Immature natural killer cell (primary cell): ENCODE measurements at regions not wholly inside any gene's neighbourhood (a gene's known extent, or its start where the extent isn't known, plus 50 kb on each side); places are given as distances from the start of the nearest gene placed in this dataset.

ENCODE experiments used
- DNase-seq, 3 donors: peaks; one replicate each; pipeline ENCODE4 v3.0.0; 2022; ENCODE audit warnings: mixed read lengths in 1 of 3
- H3K27ac Mint-ChIP-seq, 6 donors: one replicate each; pipeline ENCODE4 v1.8.0; 2020; ENCODE audit warnings: mixed read lengths in 6 of 6, mild to moderate bottlenecking in 5 of 6, inconsistent platforms in 4 of 6, moderate library complexity in 3 of 6
- H3K27me3 Mint-ChIP-seq, 3 donors: one replicate each; pipeline ENCODE4 v1.8.0; 2020 to 2021; ENCODE audit warnings: low read depth in 3 of 3, mild to moderate bottlenecking in 3 of 3, mixed read lengths in 3 of 3, moderate library complexity in 3 of 3, inconsistent platforms in 1 of 3
- H3K36me3 Mint-ChIP-seq, 3 donors: one replicate each; pipeline ENCODE4 v1.8.0; 2020; ENCODE audit warnings: mixed read lengths in 3 of 3, inconsistent platforms in 2 of 3, mild to moderate bottlenecking in 2 of 3
- H3K4me1 Mint-ChIP-seq, 2 donors: one replicate each; pipeline ENCODE4 v1.8.0; 2020; ENCODE audit warnings: inconsistent platforms in 2 of 2, mild to moderate bottlenecking in 2 of 2, mixed read lengths in 2 of 2, moderate library complexity in 1 of 2
- H3K4me3 Mint-ChIP-seq, 5 donors: one replicate each; pipeline ENCODE4 v1.8.0; 2020; ENCODE audit warnings: mild to moderate bottlenecking in 5 of 5, mixed read lengths in 5 of 5, inconsistent platforms in 3 of 5, moderate library complexity in 3 of 5
- H3K9me3 Mint-ChIP-seq, 6 donors: one replicate each; pipeline ENCODE4 v1.8.0; 2020; ENCODE audit warnings: mild to moderate bottlenecking in 6 of 6, mixed read lengths in 6 of 6, inconsistent platforms in 4 of 6, moderate library complexity in 3 of 6

DNA sequence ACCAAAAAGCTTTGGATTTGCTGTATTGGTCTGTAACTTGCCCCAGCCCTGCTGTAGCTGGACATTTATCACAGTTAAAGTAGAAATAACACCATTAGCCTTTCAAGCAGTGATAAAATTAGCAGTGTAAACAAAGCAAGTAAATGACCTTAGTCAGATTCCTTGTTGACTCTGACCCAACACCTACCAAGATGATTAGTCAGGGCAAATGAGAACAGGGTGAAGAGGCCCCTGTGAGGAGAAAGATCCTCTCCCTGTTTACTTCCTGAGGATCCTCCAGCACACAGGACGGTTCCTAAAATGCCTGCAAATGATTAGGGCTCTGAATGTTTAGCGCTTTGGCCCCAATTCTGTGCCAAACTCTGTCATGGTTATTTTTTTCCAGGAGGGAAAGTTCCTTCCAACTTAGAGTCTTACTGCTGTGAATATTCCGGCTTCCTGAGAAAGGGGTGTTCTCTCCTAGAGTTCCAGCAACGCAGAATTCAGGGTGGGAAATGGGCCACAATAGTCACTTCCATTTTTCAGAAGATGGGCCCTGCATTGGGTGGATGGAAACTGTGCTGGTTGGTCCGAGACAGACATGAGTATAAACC, 259.0 kb upstream of the MYOCD start:
- Mint-ChIP-seq H3K27me3 (peaks cover 0 to 2% (median 2%) of the 10 kb centered on the region in 3 donors), H3K27ac (no peak overlapping the region), H3K4me1 (no peaks in the 10 kb centered on the region), H3K4me3 (no peak overlapping the region), H3K9me3 (peaks cover 5 to 17% (median 7%) of the 10 kb centered on the region in 6 donors), H3K36me3 (no peaks in the 10 kb centered on the region)
- no peak for DNase-seq

DNA sequence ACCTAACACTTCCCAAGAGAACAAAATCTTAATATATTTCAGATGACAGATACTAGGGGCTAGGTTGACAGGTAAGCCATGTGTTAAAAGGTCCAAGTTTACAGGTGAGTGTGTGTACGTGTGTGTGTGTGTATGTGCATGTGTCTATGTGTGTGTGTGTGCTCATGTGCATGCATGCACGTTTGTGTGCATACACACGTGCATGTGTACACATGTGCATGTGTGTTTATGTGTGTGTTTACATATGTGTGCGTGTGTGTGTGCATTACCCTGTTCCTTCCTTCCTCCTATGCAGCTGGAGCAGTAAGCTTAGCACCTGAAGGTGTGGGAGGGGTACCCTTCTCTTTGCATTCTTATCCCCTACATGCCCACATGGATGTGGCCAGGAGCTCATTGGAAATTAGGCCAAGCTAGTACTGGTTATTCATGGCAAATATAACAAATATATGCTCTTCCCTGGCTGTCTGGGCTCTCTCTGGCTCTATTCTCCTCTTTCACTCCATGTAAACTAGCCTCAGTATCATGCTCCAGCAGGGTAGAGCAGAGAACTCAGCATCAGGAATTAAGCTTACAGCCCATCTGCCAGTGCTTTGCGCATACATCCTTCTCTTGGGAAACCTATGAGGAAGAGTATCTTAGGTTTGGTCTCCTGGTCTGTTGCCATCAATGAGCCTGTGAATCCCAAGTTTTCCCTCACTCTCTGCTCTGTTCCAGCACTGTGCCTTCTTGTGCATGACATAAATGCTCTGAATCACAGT, 258.0 kb upstream of the MYOCD start:
- H3K4me1 Mint-ChIP-seq, result no peaks in the 10 kb centered on the region
- no peak overlapping the region for H3K27ac Mint-ChIP-seq
- H3K27me3 Mint-ChIP-seq, result peaks cover 0 to 3% (median 2%) of the 10 kb centered on the region in 3 donors
- DNase-seq, result no peak
- H3K36me3 Mint-ChIP-seq, result no peaks in the 10 kb centered on the region
- no peak overlapping the region for H3K4me3 Mint-ChIP-seq
- peaks cover 7 to 20% (median 9%) of the 10 kb centered on the region in 6 donors for H3K9me3 Mint-ChIP-seq

GRCh38 chr17:12409082-12409481, 256.6 kb upstream of the MYOCD start:
- peaks cover 7 to 23% (median 11%) of the 10 kb centered on the region in 6 donors for H3K9me3 Mint-ChIP-seq
- H3K4me3 Mint-ChIP-seq, result no peak overlapping the region
- H3K27ac Mint-ChIP-seq, result no peak overlapping the region
- H3K36me3 Mint-ChIP-seq, result no peaks in the 10 kb centered on the region
- H3K27me3 Mint-ChIP-seq, result peaks cover 0 to 3% (median 3%) of the 10 kb centered on the region in 3 donors
- H3K4me1 Mint-ChIP-seq, result no peaks in the 10 kb centered on the region
- DNase-seq, result no peak

- peaks cover 4 to 23% (median 10%) of the 10 kb centered on the region in 6 donors for H3K9me3 Mint-ChIP-seq
- H3K27ac Mint-ChIP-seq, result no peak overlapping the region
- peaks cover 0 to 3% (median 3%) of the 10 kb centered on the region in 3 donors for H3K27me3 Mint-ChIP-seq
- no peaks in the 10 kb centered on the region for H3K36me3 Mint-ChIP-seq
- no peak for DNase-seq
- no peaks in the 10 kb centered on the region for H3K4me1 Mint-ChIP-seq
- no peak overlapping the region for H3K4me3 Mint-ChIP-seq
These were observed 255.0 kb upstream of the MYOCD start for GRCh38 chr17:12410717-12411116.

DNA sequence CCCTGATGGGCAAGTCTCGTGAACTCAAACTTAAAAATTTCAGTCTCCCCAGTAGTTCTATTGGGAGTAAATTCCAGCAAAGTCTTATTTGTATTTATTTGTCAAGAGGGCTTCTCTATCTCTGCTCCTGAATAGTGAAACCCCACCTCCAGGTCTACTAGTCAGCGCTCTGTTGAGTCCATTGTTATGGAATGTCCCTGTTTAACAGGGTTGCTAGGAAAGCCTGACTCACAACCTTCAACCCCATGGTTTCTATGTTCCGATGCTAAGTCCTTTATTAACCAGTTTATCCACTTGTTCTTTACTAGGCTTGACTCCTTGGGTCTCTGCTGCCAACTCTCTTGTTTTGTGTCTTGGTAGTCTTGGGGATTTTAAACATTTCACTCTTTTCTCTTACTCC, 250.7 kb upstream of the MYOCD start:
- H3K9me3 Mint-ChIP-seq, result peaks cover 2 to 51% (median 10%) of the 10 kb centered on the region in 6 donors
- DNase-seq, result no peak
- no peaks in the 10 kb centered on the region for H3K4me1 Mint-ChIP-seq
- H3K27ac Mint-ChIP-seq, result no peak overlapping the region
- H3K4me3 Mint-ChIP-seq, result no peak overlapping the region
- H3K27me3 Mint-ChIP-seq, result peaks cover 0 to 3% (median 3%) of the 10 kb centered on the region in 3 donors
- H3K36me3 Mint-ChIP-seq, result no peaks in the 10 kb centered on the region

DNA sequence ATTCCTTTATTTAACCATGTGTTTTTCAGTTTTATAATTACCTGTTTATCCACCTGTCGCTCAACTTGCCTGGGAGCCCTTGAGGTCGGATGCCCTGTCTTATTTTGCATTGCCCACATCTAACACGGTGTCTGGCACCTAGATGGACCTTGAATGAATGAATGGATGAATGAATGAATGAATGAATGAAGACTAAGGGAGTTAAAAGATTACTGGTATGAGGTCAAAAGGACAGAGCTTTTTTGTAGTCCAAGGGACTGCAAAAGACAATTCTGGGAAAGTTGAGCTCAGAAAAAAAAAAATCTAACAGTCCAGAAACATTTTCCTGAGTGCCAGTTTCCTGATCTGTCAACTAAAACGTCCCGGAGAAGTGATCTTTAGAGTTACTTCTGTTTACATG, 244.6 kb upstream of the MYOCD start:
- Mint-ChIP-seq H3K4me3 (no peak overlapping the region), H3K27me3 (peaks cover 0 to 3% (median 2%) of the 10 kb centered on the region in 3 donors), H3K36me3 (no peaks in the 10 kb centered on the region), H3K4me1 (no peaks in the 10 kb centered on the region), H3K27ac (no peak overlapping the region), H3K9me3 (peaks cover 8 to 61% (median 18%) of the 10 kb centered on the region in 6 donors)
- DNase-seq, result no peak

GRCh38 chr17:12421646-12422306, 243.9 kb upstream of the MYOCD start:
- Mint-ChIP-seq H3K27me3 (peaks cover 0 to 3% (median 2%) of the 10 kb centered on the region in 3 donors), H3K36me3 (no peaks in the 10 kb centered on the region), H3K9me3 (peaks cover 8 to 54% (median 19%) of the 10 kb centered on the region in 6 donors), H3K4me3 (no peak overlapping the region), H3K4me1 (no peaks in the 10 kb centered on the region), H3K27ac (no peak overlapping the region)
- no peak for DNase-seq

DNA sequence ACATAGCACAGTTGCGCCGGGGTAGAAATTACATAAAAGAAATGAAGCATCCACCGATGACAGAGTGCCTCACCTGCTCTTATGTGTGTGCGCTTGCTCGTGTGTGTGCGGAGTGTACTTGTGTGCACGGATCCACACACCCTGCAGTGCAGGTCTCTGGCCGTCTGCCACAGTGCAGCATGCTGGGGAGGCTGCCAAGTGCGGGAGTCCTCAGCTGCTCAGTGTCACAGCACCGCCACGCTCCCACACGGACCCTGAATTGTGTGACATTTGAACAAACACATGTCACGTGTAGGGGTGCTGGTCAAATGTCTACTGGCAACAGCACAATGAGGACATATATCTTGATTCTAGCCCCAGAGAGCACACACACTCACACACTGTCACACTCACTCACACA, 243.0 kb upstream of the MYOCD start:
- H3K27me3 Mint-ChIP-seq, result peaks cover 0 to 3% (median 2%) of the 10 kb centered on the region in 3 donors
- no peak overlapping the region for H3K4me3 Mint-ChIP-seq
- peaks cover 8 to 45% (median 19%) of the 10 kb centered on the region in 6 donors for H3K9me3 Mint-ChIP-seq
- no peak overlapping the region for H3K27ac Mint-ChIP-seq
- no peaks in the 10 kb centered on the region for H3K4me1 Mint-ChIP-seq
- no peak for DNase-seq
- H3K36me3 Mint-ChIP-seq, result no peaks in the 10 kb centered on the region

DNA sequence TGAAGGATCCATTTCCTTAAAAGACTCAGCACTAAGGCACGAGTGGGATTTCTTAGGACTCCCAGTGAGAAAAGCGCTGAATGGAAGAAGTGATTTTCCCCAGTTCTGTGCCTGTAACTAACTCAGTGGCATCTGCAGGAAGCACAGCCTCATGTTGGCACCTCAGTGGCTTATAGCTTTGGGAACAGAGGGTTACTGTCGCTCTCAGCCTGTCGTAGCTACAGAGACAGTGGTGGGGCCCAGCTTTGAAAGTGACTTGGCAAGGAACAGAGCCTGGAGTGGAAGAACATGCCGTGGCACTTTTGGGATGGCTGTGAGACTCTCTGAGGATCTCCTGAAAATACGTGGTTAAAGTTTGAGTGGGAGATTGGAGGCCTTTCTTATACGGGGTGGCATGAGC, 242.4 kb upstream of the MYOCD start:
- no peaks in the 10 kb centered on the region for H3K36me3 Mint-ChIP-seq

DNA sequence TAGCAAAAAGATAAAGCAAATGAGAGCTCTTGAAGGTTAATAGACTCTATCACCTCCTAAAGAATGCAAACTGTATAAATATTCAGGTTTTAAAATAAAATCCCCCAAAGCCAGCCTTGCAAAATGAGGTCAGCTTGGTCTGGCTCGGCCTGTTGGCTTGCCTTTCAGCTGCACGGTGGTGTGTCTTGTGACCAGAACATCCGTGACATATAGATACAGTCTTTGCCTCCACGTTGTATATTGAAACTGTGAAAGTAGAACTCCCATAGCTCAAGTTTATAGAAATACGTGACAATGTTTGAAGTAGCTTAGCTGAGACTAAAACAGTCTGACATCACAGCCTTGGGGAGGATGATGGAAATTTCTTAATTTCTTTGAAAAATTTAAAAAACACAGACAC, 236.6 kb upstream of the MYOCD start:
- Mint-ChIP-seq H3K27me3 (peaks cover 0 to 2% (median 0%) of the 10 kb centered on the region in 3 donors), H3K27ac (no peak overlapping the region), H3K4me1 (no peaks in the 10 kb centered on the region), H3K36me3 (peaks cover under 1 to 3% (median 2%) of the 10 kb centered on the region in 3 donors), H3K4me3 (no peak overlapping the region), H3K9me3 (peaks cover 4 to 39% (median 14%) of the 10 kb centered on the region in 6 donors)
- no peak for DNase-seq

More for the DNA sequence above, 242.4 kb upstream of the MYOCD start:
- Mint-ChIP-seq H3K27me3 (peaks cover 0 to 5% (median 2%) of the 10 kb centered on the region in 3 donors), H3K9me3 (peaks cover 8 to 38% (median 17%) of the 10 kb centered on the region in 6 donors), H3K27ac (no peak overlapping the region), H3K4me3 (no peak overlapping the region), H3K4me1 (no peaks in the 10 kb centered on the region)
- no peak for DNase-seq

DNA sequence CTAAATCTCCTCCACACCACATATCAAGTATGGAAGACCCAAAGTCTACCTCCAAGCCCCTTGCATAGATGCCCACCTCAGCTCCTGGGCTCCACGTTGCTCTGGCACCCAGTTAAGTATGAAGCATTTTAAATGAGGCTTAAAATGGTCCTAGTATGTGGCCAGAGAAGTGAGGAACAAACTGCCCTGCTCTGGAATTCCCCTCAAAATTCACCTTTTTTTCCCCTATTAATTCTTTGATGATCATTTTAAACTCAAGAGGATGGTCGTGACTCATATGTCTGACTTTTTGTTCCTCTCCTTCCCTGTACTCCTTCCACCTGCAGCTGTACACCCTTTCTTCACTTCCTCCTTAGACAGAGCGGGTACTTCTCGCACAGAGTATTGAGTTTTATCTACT, 234.5 kb upstream of the MYOCD start:
- Mint-ChIP-seq H3K4me1 (no peaks in the 10 kb centered on the region), H3K36me3 (peaks cover 3 to 5% (median 3%) of the 10 kb centered on the region in 3 donors), H3K4me3 (no peak overlapping the region), H3K27ac (no peak overlapping the region), H3K27me3 (peaks cover 0 to 2% (median 2%) of the 10 kb centered on the region in 3 donors), H3K9me3 (peaks cover 6 to 45% (median 14%) of the 10 kb centered on the region in 6 donors)
- DNase-seq, result no peak

DNA sequence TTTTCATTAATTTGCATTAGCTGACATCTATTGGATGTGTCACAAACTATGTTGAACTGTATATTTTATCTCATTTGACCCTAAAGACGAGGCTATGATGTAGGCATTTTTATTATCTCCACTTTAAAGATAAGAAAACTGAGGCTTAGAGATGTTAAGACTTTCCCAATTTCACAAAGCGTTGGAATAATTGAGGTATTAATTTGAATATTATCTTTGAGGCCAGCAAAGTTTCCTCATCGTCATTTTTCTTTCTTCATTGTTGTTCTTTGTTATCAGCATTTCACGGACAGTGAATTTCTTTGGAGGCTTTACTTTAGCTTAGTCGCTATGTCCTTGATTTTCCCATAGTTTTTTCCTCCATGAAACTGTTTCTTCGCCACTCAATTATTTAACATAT, 227.5 kb upstream of the MYOCD start:
- Mint-ChIP-seq H3K27me3 (peaks cover 0 to 8% (median 4%) of the 10 kb centered on the region in 3 donors), H3K27ac (no peak overlapping the region), H3K4me3 (no peak overlapping the region), H3K36me3 (peaks cover 0 to 5% (median 3%) of the 10 kb centered on the region in 3 donors), H3K9me3 (peaks cover 6 to 56% (median 13%) of the 10 kb centered on the region in 6 donors), H3K4me1 (no peaks in the 10 kb centered on the region)
- DNase-seq, result no peak

- H3K4me1 Mint-ChIP-seq, result no peaks in the 10 kb centered on the region
- H3K27me3 Mint-ChIP-seq, result peaks cover 0 to 8% (median 4%) of the 10 kb centered on the region in 3 donors
- DNase-seq, result no peak
- peaks cover 4 to 55% (median 11%) of the 10 kb centered on the region in 6 donors for H3K9me3 Mint-ChIP-seq
- H3K36me3 Mint-ChIP-seq, result peaks cover 0 to 4% (median 3%) of the 10 kb centered on the region in 3 donors
- H3K4me3 Mint-ChIP-seq, result no peak overlapping the region
- peak overlapping the region in 1 of 6 donors; percentile 44 for H3K27ac Mint-ChIP-seq
These were observed 226.7 kb upstream of the MYOCD start for GRCh38 chr17:12438813-12439586.
